ENCODE measurements at regions not wholly inside any gene's neighbourhood (a gene's known extent, or its start where the extent isn't known, plus 50 kb on each side); places are given as distances from the start of the nearest gene placed in this dataset.

DNA sequence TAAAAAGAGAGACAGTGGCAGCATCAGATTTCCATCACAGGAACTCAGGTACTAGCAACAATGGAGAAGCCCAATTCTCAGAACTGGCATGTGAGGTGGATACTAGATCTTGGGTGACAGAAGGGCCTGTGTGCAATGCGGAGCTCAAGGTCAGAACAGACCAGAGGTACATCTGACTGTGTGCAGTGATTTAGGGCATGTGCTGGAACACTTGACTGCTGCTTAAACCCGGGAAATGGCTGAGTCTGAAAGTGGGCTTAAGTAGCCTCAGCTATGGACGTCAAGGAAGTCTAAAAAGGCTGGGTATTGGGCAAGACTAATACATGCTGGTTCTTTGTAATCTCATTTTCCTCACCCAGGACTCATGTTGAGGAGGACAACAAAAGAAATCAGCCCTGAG, 182.2 kb downstream of the LACC1 start:
- TF ChIP-seq CTCF (conservative IDR thresholded peaks at IDR 0.05; ENCODE audit: low read depth, low read length): no peak
- no peak overlapping the region for H3K4me3 ChIP-seq (ENCODE audit: low read depth, low read length)
- no peak for DNase-seq (ENCODE audit: low read depth)

- H3K4me3 ChIP-seq (ENCODE audit: low read depth, low read length): no peak overlapping the region
- no peak for DNase-seq (ENCODE audit: low read depth)
- no peak for TF ChIP-seq CTCF (conservative IDR thresholded peaks at IDR 0.05; ENCODE audit: low read depth, low read length)
Measured at GRCh38 chr13:44063467-44063866, 183.8 kb downstream of the LACC1 start.

DNA sequence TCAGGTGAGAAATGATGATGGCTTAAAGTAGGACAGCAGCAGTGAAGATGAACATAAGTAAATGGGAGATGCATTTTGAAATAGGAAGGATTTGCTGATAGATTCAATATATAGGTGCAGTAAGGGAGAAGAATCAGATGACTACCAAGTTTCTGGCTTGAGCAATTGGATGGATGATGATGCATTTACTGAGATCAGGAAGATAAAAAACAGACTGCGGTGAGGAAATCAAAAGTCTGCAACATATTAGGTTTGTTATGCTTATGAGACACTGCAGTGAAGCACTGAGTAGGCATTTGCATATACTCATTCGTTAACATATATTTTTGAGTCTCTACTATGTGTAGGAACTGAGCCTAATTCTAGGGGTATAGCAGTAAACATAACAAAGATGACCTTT, 184.2 kb downstream of the LACC1 start:
- H3K4me3 ChIP-seq (ENCODE audit: low read depth, low read length): no peak overlapping the region
- no peak for TF ChIP-seq CTCF (conservative IDR thresholded peaks at IDR 0.05; ENCODE audit: low read depth, low read length)
- no peak for DNase-seq (ENCODE audit: low read depth)

- no peak for TF ChIP-seq CTCF (conservative IDR thresholded peaks at IDR 0.05; ENCODE audit: low read depth, low read length)
- DNase-seq (ENCODE audit: low read depth): no peak
- H3K4me3 ChIP-seq (ENCODE audit: low read depth, low read length): no peak overlapping the region
Measured at GRCh38 chr13:44064357-44064756, 184.7 kb downstream of the LACC1 start.

DNA sequence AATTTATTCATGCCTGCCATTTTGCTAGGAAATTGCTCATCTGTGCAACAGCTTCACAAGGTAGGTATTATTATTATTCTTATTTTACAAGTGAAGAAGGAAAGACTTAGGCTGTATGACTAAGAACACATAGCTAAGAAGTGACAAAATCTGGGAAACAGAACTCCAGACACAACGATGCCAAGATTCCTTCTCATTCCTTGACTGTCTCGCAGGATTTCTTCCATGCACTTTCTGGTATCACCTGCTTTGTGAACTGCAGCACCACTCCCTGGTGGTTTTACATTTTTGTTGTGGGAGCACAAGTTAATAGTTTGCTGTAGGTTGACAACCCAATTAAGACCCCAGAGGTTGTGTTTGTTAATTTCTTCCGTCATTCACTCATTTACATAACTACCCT, 188.5 kb downstream of the LACC1 start:
- TF ChIP-seq CTCF (conservative IDR thresholded peaks at IDR 0.05; ENCODE audit: low read depth, low read length): no peak
- no peak for DNase-seq (ENCODE audit: low read depth)

DNA sequence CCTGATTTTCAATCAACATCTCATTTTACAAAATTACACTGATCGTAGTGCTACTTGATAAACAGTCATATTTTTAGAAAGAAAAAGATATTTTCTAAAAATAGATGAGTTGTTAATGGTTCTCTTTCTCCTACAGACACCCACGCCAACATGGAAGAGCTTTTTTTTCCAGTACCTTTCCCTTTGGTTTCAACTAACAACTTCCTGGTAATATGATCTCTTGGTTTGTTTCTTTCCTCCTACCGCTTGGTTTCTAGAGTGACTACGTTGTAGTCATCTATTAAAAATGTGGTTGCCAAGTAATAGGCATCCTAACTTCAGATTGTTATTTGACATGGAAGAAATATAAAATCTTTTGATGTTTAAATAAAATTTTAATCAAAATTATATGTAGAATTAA, 189.0 kb downstream of the LACC1 start:
- peak; percentile 86 for DNase-seq (ENCODE audit: low read depth)
- no peak for TF ChIP-seq CTCF (conservative IDR thresholded peaks at IDR 0.05; ENCODE audit: low read depth, low read length)
- no peak overlapping the region for H3K4me3 ChIP-seq (ENCODE audit: low read depth, low read length)

More for the DNA sequence above, 188.5 kb downstream of the LACC1 start:
- H3K4me3 ChIP-seq (ENCODE audit: low read depth, low read length): no peak overlapping the region

DNA sequence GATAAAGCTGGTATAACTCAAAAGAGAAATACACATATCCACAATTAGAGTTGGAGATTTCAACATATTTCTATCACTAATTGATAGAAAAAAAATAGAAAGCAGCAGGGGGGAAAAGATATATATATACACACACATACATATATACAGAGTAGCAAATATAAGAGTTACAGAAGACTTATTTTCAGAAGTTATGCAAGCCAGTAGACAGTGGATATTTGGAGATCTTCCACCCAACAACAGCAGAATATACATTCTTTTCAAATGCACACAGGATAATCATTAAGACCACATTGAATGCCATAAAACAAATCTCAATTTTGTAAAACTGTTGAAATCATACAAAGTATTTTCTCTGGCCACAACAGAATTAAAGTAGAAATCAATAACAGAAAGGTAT, 192.8 kb downstream of the LACC1 start:
- no peak overlapping the region for H3K4me3 ChIP-seq (ENCODE audit: low read depth, low read length)
- DNase-seq (ENCODE audit: low read depth): no peak
- TF ChIP-seq CTCF (conservative IDR thresholded peaks at IDR 0.05; ENCODE audit: low read depth, low read length): no peak
